ENCODE measurements at regions not wholly inside any gene's neighbourhood (a gene's known extent, or its start where the extent isn't known, plus 50 kb on each side); places are given as distances from the start of the nearest gene placed in this dataset.

DNA sequence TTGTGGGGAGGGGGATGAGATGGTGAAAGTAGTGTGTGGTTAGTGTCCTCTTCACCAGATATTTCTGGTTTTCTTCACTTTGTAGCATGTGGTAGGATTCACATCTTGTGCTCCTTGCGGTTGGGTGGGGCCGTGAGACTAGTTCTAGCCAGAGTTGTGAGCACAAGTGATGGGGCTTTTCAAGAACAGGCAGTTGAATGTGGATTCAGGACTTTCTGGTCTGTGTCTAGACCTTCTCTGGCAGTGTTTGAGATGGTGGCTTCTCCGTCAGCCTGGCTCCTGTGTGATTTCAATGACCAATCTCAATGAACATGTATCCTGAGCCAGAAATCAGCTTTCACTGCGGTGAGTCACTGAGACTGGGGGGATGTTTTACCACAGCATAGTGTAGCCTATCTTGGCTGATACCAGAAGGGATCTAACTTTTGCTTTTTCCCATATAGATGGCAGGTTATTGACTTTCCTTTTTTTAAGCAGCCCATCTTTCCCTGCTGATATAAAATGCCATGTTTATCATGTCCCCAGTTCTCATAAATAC lies 82.6 kb downstream of the RPLP1 start:
- TF ChIP-seq EZH2phosphoT487 (IDR thresholded peaks at IDR 0.05; ENCODE audit: borderline replicate concordance), result no peak
- TF ChIP-seq, protein P1, sequence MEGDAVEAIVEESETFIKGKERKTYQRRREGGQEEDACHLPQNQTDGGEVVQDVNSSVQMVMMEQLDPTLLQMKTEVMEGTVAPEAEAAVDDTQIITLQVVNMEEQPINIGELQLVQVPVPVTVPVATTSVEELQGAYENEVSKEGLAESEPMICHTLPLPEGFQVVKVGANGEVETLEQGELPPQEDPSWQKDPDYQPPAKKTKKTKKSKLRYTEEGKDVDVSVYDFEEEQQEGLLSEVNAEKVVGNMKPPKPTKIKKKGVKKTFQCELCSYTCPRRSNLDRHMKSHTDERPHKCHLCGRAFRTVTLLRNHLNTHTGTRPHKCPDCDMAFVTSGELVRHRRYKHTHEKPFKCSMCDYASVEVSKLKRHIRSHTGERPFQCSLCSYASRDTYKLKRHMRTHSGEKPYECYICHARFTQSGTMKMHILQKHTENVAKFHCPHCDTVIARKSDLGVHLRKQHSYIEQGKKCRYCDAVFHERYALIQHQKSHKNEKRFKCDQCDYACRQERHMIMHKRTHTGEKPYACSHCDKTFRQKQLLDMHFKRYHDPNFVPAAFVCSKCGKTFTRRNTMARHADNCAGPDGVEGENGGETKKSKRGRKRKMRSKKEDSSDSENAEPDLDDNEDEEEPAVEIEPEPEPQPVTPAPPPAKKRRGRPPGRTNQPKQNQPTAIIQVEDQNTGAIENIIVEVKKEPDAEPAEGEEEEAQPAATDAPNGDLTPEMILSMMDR (conservative IDR thresholded peaks at IDR 0.05; ENCODE audit: low read length), result no peak

Measured in Loucy (cell line).